Sigmoid colon (tissue), 4 donors: ENCODE measurements at regions not wholly inside any gene's neighbourhood (a gene's known extent, or its start where the extent isn't known, plus 50 kb on each side); places are given as distances from the start of the nearest gene placed in this dataset.

Experiments
- POLR2A ChIP-seq, 2 donors: fragments of 450-650 bp; IDR thresholded peaks; one replicate each; pipeline ENCODE4 v1.6.1; 2016; ENCODE audit warnings: antibody characterized with exemption in 2 of 2, mild to moderate bottlenecking in 2 of 2, moderate library complexity in 2 of 2
- POLR2AphosphoS5 ChIP-seq, 4 donors: sonication (generic); formaldehyde crosslinking; IDR thresholded peaks; one replicate each; pipeline ENCODE4 v1.6.1; 2017; ENCODE audit warnings: antibody characterized with exemption in 4 of 4
- TF ChIP-seq, protein P1 (sequence below), 4 experiments: fragments of 450-650 bp in 3 of 4; fragments of 200-600 bp in 1 of 4; IDR thresholded peaks; one replicate each; pipeline ENCODE4 v1.5.1; 2016 to 2019; ENCODE audit warnings: antibody characterized with exemption in 4 of 4, mild to moderate bottlenecking in 3 of 4, moderate library complexity in 2 of 4

DNA sequence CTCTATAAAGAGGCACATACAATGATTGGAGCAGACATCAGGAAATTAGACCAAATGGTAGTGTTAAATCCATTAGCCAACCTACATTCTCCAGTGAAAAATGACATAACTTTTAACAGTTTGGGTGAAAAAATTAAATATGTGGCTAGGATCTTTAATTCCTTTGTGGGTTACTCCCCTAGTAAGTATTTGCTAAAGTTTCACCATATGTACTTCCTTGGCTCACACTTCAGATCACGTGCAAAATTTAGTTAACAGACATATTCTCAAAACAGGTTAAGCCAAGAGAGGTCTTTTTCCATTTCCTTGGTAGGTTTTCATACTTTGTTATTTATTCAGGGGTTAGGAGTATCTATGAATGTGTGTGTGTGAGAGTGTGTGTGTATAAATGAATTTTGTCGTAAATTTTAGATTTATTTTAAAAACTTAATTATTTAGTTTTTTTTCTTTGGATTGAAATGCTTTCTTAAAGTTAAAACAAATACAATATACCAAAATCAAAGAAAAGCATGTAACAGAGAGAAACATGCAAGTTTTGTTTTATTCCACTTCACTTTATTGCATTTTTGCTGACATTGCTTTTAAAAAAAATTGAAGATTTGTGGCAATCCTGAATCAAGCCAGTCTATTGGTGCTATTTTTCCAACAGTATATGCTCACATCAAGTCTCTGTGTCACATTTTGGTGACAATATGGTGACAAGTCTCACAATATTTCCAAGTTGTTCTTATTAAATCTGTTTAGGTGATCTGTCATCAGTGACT is 258.7 kb downstream of the FLRT2 start:
- TF ChIP-seq, protein P1, sequence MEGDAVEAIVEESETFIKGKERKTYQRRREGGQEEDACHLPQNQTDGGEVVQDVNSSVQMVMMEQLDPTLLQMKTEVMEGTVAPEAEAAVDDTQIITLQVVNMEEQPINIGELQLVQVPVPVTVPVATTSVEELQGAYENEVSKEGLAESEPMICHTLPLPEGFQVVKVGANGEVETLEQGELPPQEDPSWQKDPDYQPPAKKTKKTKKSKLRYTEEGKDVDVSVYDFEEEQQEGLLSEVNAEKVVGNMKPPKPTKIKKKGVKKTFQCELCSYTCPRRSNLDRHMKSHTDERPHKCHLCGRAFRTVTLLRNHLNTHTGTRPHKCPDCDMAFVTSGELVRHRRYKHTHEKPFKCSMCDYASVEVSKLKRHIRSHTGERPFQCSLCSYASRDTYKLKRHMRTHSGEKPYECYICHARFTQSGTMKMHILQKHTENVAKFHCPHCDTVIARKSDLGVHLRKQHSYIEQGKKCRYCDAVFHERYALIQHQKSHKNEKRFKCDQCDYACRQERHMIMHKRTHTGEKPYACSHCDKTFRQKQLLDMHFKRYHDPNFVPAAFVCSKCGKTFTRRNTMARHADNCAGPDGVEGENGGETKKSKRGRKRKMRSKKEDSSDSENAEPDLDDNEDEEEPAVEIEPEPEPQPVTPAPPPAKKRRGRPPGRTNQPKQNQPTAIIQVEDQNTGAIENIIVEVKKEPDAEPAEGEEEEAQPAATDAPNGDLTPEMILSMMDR (IDR thresholded peaks at IDR 0.05): no peak
- TF ChIP-seq POLR2AphosphoS5 (IDR thresholded peaks at IDR 0.05) (no peak), POLR2A (IDR thresholded peaks at IDR 0.05) (no peak)
